NOMO-1 treated with dmso at 0.1 percent for 144 hours (cell line): ENCODE measurements at regions not wholly inside any gene's neighbourhood (a gene's known extent, or its start where the extent isn't known, plus 50 kb on each side); places are given as distances from the start of the nearest gene placed in this dataset.
A peak's percentile ranks its signal among the peaks of the same experiment; 100 is the strongest.
"Not testable (repeated sequence)": the region's sequence is repeated elsewhere in the genome, so short reads cannot be mapped to it uniquely, and the experiment has no call there.

Experiments
- DNase-seq: peaks from one replicate; lab custom pipeline; 2025; ENCODE audit not compliant: unreplicated experiment; lab: John Stamatoyannopoulos, UW

DNA sequence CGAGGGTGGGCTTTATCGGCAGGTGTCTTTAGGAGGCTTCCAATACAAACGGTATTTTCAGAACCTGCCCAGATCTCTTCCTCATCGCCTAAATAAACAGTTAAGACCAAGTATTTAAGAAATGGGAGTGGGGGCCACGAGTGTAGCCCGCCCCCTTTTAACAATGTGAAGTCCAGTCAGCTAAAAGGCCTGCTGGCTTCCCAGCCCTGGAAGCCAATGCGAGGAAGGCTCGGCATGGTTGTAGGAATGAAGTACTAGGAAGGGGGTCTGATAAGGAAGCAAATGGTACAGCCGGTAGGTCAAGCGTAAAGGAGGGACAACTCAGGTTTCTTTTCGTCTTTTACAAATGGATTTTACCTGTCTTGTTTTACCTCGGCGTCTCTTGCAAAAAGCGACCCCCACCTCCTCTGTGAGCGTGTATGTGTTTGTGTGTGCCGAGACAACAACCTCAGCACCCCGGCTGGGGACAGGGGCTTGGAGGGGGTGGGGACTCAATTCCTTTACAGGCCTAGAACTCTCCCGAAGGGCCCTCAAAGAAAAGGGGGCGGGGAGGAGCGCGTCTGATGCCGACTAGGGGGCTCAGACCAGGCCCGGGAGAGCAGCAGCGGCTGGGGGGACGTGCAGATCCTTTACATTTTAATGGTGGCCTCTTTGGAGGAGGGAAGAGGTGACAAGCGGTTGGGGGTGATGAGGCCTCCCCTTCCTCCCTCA is 147.6 kb downstream of the GPR85 start:
- DNase-seq = no peak

DNA sequence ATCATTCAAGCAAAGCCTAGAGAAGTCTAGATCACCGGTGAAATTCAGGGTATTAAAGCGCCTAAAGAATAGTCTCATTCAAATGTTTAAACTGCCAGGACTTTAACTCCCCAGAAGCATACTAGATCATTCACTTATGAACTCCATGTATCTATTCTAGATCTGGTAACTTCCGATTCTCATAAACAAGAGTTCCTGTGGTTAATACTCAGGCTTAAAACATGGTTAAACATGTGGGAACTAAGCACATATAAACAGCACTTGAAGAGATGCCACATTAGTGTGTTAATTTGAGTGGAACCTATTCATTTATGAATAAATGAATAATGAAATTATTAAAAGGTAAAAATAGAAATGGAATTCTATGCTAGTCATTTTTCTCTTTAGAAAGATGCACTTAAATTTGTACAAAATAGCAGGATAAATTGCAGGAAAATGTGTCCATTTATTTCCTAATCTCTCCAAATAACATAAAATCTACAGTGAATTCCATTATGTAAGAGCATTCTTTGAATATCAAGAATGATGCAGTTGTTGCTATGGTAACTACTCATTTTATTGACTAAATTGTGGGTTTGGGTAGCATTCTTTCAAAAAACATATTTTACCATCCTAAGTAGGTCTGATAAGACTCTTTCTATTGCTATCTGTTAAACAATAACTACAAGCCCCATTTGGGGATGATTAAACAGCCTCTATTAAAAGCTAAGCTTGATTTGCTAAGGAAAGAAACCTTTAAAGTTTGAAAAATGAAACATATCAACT is 147.6 kb upstream of the TMEM168 start:
- DNase-seq = no peak

DNA sequence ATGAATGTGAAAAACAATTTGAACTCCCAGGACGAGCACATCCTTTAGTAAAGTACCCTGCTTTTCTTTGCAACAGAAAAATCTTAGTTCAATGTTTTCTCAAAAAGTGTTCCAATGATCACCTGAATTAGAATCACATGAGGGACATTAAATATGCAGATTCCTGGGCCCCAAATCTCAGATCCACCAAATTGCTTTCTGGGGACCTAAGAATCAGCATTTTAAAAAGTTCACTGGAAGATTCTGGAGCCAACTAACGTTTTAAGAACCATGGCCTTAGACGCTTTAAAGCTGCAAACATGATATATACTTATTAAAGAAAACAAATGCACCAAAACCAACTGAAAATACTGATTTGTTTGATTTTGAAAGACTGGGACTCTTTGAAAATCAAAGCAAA is 143.4 kb upstream of the TMEM168 start:
- DNase-seq = no peak

DNA sequence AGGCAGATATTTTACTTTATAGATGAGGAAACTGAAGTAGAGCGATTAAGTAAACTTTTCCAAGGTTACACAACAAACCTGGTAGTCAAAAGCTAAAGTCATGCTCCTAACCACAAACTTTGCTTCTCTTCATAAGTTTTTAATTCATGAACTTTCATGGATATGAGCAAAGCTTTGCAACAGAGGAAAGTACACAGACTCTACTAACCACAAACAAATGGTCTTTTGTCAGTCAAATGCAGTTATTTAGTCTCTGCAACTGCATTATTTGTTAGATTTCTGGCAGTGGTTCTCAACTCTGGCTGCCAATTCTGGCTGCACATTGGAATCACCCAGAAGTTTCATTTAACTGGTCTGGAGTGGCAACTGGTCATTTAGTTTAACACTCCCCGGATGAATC is 140.6 kb upstream of the TMEM168 start:
- peak; percentile 20 for DNase-seq

DNA sequence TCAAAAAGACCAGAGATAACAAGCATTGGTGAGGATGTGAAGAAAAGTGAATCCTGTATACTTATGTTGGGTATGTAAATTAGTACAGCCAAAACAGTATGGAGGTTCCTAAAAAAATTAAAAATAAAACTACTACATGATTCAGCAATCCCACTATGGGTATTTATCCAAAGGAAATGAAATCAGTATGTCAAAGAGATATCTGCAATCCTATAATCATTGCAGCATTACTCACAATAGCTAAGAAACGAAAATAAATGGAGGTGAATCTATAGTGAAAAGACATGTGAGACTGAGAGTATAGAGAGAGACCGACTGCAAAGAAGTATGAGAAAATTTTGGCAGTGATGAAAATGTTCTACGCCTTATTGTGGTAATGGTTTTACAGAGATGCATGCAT is 139.2 kb upstream of the TMEM168 start:
- DNase-seq = no peak

DNA sequence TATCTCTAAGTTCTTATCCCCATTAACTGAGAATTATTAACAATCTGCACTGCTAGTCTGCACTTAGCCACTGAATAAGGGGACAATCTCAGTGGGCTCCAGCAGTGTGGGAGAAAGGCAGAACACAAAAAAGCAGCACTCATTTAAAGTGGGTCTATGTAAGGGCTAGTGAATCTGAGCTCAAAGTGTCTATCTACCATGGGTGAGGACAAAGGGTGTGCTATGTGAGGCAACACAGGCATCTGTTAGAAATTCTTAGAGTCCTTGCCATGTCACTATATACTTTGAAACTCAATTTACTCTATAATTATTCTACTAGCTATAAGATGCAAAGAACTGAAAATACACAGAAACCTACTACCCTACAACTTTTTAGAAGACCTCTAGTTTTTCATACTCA is 135.8 kb upstream of the TMEM168 start:
- DNase-seq = no peak

DNA sequence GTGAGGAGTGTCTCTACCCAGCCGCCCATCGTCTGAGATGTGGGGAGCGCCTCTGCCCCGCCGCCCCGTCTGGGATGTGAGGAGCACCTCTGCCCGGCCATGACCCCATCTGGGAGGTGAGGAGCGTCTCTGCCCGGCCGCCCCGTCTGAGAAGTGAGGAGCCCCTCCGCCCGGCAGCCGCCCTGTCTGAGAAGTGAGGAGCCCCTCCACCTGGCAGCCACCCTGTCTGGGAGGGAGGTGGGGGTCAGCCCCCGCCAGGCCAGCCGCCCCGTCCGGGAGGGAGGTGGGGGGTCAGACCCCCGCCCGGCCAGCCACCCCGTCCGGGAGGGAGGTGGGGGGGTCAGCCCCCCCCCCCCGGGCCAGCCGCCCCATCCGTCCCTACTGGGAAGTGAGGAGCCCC is 132.4 kb upstream of the TMEM168 start:
- not testable (repeated sequence) for DNase-seq

DNA sequence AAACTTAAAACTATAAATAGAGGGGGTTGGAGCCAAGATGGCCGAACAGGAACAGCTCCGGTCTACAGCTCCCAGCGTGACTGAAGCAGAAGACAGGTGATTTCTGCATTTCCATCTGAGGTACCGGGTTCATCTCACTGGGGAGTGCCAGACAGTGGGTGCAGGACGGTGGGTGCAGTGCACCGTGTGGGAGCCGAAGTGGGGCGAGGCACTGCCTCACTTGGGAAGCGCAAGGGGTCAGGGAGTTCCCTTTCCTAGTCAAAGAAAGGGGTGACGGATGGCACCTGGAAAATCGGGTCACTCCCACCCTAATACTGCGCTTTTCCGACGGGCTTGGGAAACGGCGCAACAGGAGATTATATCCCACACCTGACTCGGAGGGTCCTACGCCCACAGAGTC is 126.2 kb upstream of the TMEM168 start:
- not testable (repeated sequence) for DNase-seq

DNA sequence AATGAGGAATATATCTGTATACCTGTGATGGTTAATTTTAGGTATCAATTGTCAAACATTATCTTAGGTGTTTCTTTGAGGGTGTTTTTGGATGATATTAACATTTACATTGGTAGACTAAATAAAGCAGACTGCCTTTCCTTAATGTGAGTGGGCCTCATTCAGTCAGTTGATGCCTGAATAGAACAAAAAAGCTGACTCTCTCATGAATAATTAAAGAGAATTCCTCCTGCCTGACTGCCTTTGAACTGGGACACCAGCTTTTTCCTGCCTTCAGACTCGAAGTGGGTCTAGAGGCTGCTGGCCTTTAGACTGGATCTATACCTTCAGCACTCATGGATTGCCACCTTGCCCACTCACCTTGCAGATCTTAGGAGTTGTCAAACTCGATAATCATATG is 117.9 kb upstream of the TMEM168 start:
- no peak for DNase-seq

DNA sequence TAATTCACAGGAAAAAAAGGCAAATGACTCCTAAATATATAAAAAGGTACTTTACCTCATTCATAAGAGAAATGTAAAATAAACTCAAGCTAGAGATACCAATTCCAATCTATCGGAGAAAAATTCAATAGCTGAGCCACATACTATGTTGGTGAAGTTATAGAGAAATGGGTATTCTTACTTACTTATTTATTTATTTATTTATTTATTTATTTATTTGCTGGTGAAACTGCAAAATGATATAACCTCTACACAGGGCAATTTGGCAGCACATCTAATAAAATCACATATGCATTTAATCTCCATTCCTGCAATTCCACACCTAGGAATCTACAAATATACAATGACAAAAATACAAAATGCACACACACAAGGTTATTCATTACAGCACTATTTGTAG is 117.5 kb upstream of the TMEM168 start:
- DNase-seq = no peak

DNA sequence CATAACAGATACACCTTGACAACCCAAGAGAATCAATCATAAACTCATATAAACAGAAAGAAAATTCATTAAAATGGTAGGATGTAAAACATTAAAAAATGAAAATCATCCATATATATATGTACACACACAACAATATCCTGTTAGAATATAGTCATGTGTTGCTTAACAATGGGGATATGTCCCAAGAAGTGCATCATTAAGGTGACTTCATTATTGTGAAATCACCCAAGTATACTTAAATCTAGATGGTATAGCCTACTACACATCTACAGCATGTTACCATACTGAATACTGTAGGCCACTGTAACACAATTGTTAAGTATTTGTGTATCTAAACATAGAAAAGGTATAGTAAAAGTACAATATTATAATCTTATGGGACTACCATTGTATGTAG is 115.8 kb upstream of the TMEM168 start:
- DNase-seq = no peak

DNA sequence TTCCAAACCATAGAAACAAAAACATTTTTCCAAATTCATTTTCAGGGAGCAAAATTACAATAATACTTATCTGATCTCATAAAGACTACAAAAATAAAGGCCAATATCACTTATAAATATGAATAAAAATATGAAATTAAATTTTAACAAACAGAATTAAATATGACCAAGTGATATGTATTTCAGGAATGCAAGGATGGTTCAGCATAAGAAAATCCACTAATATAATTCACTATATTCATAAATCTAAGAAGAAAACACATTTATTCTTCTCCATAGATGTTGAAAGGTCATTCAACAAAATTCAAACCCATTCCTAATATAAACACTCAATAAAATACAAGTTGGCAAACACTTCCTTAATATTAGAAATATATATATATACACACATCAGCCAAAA is 115.2 kb upstream of the TMEM168 start:
- no peak for DNase-seq

DNA sequence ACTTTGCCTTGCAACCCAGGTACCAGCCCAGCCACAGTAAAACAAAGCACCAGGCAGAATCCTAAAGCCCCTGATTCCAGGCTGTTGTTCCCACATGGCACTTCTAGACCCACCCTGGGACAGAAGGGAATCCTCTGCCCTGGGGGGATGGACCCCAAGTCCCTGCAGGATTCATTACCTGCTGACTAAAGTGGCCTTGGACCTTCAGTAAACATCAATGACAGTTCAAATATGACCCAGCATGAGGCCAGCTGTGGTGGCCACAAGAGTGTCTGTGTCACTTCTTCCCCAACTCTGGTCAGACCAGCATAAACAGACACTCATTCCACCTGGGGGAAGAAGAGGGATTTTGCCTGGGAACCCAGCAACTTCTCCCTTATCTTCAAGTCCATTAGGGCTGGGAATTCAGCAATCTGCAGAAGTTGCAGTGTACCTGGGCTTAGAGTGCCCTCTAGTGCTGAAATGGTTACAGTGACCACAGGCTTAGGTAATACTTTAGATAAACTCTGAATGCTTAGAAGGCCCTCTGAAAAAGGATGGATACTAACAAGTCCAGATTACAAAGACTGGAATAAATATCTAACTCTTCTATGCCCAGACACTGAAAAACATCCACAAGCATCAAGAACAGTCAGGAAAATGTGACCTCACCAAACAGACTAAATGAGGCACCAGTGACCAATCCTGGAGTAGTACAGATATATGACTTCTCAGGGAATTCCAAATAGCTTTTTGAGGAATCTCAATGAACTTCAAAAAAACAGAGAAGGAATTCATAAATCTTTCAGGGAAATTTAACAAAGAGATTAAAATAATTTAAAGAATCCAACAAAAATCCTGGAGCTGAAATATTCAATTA is 108.5 kb upstream of the TMEM168 start:
- no peak for DNase-seq

DNA sequence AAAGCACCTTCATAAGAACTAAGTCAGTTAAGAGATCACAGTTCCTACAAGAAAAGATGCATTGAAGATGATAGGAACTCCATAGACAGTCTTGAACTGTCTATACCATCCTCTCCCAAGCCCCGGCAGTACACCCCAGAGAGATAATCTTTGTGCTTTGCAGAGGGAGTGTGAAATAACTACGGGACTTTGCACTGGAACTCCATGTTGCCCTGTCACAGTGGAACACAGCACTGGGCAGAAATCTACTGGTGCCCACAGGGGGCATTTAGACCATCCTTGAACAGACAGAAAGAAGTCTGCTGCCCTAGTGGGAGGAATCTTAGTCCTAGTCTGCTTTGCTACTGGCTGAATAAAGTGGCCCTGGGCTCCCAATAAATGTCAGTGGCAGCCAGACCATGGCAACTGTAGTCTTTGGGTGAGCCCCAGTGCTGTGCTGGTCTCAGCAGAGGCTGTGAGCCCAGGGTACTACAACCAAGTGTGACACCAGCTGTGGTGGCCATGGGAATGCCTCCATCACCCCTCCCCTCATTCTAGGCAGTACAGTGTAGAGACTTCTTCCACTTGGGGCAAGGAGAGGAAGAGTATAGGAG is 107.7 kb upstream of the TMEM168 start:
- DNase-seq = no peak

DNA sequence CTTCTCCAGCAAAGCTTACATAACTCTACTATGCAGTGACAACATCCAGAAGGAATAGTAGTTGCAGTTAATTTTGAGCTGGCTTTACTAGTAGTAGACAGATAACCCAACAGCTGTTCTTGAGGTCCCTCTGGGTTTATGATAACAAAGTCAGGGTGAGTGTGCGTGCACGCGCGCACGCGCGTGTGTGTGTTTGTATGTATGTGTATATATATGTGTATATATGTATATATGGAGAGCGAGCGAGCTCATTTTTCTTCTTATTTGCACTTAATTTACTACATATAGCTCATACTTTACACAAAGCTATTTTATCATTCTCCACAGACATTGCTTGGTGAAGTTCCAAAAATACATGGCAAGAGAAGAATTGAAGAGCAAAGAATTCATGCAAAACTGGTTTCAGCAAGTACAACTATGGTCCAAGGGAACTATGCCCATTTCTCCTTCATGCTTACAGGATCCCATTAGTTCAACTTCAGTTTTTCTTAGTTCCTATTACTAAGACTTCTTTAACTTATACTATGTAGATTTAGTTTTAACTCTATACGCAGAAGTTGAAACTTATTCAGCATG is 105.9 kb upstream of the TMEM168 start:
- DNase-seq = no peak

DNA sequence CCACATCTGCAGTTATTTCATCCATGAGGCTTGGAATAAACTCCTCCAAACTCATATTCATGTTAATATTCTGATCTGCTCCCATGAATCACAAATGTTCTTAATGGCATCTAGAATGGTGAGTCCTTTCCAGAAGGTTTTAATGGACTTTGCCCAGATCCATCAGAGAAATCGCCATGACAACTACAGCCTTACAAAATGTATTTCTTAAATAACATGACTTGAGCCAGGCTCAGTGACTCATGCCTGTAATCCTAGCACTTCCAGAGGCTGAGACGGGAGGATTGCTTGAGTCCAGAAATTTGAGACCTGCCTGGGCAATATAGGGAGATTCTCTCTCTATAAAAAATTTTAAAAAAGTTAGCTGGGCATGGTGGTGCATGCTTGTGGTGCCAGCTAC is 102.1 kb upstream of the TMEM168 start:
- DNase-seq = no peak

DNA sequence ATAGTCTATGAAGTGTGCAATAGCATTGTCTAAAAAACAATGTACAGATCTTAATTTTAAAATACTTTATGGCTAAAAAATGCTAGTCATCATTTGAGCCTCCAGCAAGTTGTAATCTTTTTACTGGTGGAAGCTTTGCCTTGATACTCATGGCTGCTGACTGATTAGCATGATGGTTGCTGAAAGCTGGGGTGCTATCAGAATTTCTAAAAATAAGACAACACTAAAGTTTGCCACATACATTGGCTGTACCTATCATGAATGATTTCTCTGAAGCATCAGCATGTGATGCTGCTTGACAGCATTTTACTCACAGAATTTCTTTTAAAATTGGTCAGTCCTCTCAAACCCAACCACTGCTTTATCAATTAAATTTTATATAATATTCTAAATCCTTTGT is 101.5 kb upstream of the TMEM168 start:
- DNase-seq = no peak

DNA sequence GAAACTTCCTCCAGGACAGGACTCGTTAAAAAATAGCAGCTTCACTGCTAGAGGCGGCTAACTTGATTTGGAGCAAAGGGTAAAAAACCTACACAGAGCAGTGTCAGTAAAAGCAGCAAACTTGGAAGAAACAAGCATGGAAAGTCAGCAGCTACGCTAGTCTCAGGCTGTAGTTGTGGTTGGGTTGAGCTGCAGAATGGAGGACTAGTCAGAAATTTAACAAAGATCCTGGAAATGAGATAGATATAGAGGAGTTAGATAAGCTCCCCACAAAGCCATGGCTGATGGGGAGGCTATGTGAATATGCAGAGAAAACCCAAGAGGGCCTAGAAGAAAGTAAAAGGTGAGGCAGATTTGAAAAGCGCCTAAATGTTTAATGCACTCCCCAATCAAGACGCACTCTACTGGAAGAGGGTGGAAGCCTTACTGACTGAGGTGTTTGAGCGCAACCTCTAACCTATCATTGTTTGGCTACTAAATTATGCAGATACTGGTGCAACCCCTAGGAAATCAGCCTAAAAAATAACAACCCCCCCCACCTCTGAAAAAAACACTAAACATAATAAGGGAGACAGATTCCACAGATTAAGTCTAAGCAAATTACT is 99.7 kb upstream of the TMEM168 start:
- DNase-seq = no peak

DNA sequence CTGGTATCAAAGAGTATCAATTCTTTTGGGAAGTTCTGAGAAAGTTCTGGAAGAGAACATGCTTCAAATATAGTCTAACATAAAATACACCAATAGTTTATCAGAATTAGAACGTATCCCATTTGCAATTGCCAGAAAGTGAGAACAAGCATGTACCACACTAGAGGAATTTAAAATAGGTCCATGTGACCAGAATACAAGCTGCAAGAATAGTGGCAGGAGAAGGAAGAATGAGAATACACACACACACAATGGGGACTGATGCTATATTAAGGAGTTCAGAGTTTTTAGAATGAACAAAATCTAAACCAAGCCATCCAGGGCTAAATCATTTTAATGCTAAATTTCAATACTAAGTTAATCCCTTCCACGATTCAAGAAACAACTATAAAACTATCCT is 99.1 kb upstream of the TMEM168 start:
- DNase-seq = no peak

DNA sequence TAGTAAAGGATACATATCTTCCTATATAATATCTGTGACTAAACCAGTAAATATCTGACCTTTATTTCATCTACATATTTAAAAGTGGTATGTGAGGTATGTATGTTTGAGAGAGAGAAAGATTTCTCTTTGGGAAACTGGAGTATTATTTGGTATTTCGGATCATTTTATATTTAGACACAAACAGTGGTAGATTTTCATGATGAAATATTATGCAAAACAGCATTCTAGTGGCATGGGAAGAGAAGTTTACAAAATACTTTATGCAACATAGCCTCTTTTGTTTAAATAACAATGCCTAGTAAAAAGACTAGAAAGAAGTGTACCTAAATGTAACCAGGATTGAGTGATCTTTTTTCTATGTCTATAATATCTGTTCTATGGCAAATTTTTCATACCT is 98.6 kb upstream of the TMEM168 start:
- no peak for DNase-seq

DNA sequence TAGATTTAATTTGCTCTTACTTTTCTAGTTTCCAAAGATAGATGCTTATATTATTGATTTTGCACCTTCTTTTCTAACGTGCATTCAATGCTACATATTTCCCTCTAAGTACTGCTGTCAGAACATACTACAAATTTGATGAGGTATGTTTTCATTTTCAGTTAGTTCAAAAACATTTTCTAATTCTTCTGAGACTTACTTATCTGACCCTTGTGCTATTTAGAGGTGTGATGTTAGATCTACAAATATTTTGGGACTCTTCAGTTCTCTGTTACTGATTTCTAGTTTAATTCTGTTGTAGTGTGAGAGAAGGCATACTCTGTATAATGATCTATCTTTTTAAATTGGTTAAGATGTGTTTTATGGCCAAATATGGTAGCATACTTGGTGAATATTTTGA is 97.8 kb upstream of the TMEM168 start:
- no peak for DNase-seq
